Neural progenitor cell (in vitro differentiated cells): ENCODE measurements at regions not wholly inside any gene's neighbourhood (a gene's known extent, or its start where the extent isn't known, plus 50 kb on each side); places are given as distances from the start of the nearest gene placed in this dataset.

Source experiments
- DNase-seq: peaks from one replicate; pipeline ENCODE4 v3.0.0-alpha.2; 2016; ENCODE audit warnings: low spot score
- H2AFZ ChIP-seq: fragments of 200-600 bp; sonication (generic); replicated peaks from 2 replicates; pipeline ENCODE4 v1.6.1; 2016; ENCODE audit warnings: antibody characterized with exemption
- H3F3A ChIP-seq: fragments of 200-600 bp; sonication (generic); 2 replicates; pipeline ENCODE4 v1.6.1; 2016; ENCODE audit warnings: antibody characterized with exemption, low read depth
- H3K27ac ChIP-seq: fragments of 200-600 bp; sonication (generic); 2 replicates; pipeline ENCODE4 v1.5.1; 2016; ENCODE audit warnings: mild to moderate bottlenecking
- H3K27me3 ChIP-seq: fragments of 200-600 bp; sonication (generic); 2 replicates; pipeline ENCODE4 v1.6.1; 2016; ENCODE audit warnings: mild to moderate bottlenecking, moderate library complexity
- H3K36me3 ChIP-seq: fragments of 200-600 bp; sonication (generic); 2 replicates; pipeline ENCODE4 v1.5.1; 2016
- H3K4me1 ChIP-seq: fragments of 200-600 bp; sonication (generic); 2 replicates; pipeline ENCODE4 v1.6.1; 2016; ENCODE audit warnings: mixed run types
- H3K4me2 ChIP-seq: fragments of 200-600 bp; sonication (generic); 2 replicates; pipeline ENCODE4 v1.6.1; 2016
- H3K4me3 ChIP-seq: fragments of 200-600 bp; sonication (generic); 2 replicates; pipeline ENCODE4 v1.5.1; 2016
- H3K79me2 ChIP-seq: fragments of 200-600 bp; sonication (generic); 2 replicates; pipeline ENCODE4 v1.6.1; 2016; ENCODE audit warnings: low read depth
- H3K9ac ChIP-seq: fragments of 200-600 bp; sonication (generic); 2 replicates; pipeline ENCODE4 v1.6.1; 2016
- H3K9me3 ChIP-seq: fragments of 200-600 bp; sonication (generic); 2 replicates; pipeline ENCODE4 v1.5.1; 2016; ENCODE audit warnings: low read depth
- H4K20me1 ChIP-seq: fragments of 200-600 bp; sonication (generic); 2 replicates; pipeline ENCODE4 v1.6.1; 2016; ENCODE audit warnings: low read depth
- H3K27ac Mint-ChIP-seq: 3 replicates; pipeline ENCODE4 v1.8.0; 2021; ENCODE audit warnings: mixed read lengths
- H3K27me3 Mint-ChIP-seq: 2 replicates; pipeline ENCODE4 v1.8.0; 2022; ENCODE audit warnings: low read depth, mild to moderate bottlenecking, inconsistent platforms, moderate library complexity, mixed read lengths; ENCODE audit not compliant: insufficient read depth
- H3K36me3 Mint-ChIP-seq: 3 replicates; pipeline ENCODE4 v1.8.0; 2021; ENCODE audit warnings: mixed read lengths
- H3K4me1 Mint-ChIP-seq: 3 replicates; pipeline ENCODE4 v1.8.0; 2021; ENCODE audit warnings: mixed read lengths
- H3K4me3 Mint-ChIP-seq: 3 replicates; pipeline ENCODE4 v1.8.0; 2021; ENCODE audit warnings: mild to moderate bottlenecking, moderate library complexity, mixed read lengths
- H3K9me3 Mint-ChIP-seq: 3 replicates; pipeline ENCODE4 v1.8.0; 2020; ENCODE audit warnings: mixed read lengths
- EZH2 ChIP-seq: fragments of 200-600 bp; sonication (generic); IDR thresholded peaks from 2 replicates; pipeline ENCODE4 v1.6.1; 2017; ENCODE audit warnings: antibody characterized with exemption, mild to moderate bottlenecking, moderate library complexity
- EZH2phosphoT487 ChIP-seq: fragments of 200-600 bp; sonication (generic); IDR thresholded peaks from 2 replicates; pipeline ENCODE4 v1.6.1; 2017; ENCODE audit warnings: antibody characterized with exemption
- TF ChIP-seq, protein P1 (sequence below): fragments of 200-600 bp; sonication (generic); IDR thresholded peaks from 2 replicates; pipeline ENCODE4 v1.5.1; 2017; ENCODE audit warnings: antibody characterized with exemption, mild to moderate bottlenecking

GRCh38 chr2:144711630-144712549 is 192.0 kb upstream of the ZEB2 start:
- Histone ChIP-seq H3K4me1 (peaks cover 5% of the 10 kb centered on the region), H4K20me1 (no peaks in the 10 kb centered on the region), H3F3A (no peaks in the 10 kb centered on the region), H2AFZ (peak overlapping the region; percentile 96), H3K27me3 (no peaks in the 10 kb centered on the region), H3K9me3 (no peaks in the 10 kb centered on the region), H3K4me2 (no peak overlapping the region), H3K36me3 (no peaks in the 10 kb centered on the region), H3K4me3 (no peak overlapping the region), H3K79me2 (no peaks in the 10 kb centered on the region), H3K27ac (no peak overlapping the region), H3K9ac (no peak overlapping the region)
- no peak for TF ChIP-seq EZH2
- TF ChIP-seq, protein P1, sequence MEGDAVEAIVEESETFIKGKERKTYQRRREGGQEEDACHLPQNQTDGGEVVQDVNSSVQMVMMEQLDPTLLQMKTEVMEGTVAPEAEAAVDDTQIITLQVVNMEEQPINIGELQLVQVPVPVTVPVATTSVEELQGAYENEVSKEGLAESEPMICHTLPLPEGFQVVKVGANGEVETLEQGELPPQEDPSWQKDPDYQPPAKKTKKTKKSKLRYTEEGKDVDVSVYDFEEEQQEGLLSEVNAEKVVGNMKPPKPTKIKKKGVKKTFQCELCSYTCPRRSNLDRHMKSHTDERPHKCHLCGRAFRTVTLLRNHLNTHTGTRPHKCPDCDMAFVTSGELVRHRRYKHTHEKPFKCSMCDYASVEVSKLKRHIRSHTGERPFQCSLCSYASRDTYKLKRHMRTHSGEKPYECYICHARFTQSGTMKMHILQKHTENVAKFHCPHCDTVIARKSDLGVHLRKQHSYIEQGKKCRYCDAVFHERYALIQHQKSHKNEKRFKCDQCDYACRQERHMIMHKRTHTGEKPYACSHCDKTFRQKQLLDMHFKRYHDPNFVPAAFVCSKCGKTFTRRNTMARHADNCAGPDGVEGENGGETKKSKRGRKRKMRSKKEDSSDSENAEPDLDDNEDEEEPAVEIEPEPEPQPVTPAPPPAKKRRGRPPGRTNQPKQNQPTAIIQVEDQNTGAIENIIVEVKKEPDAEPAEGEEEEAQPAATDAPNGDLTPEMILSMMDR: no peak
- no peak for TF ChIP-seq EZH2phosphoT487
- H3K4me3 Mint-ChIP-seq: no peak overlapping the region
- H3K36me3 Mint-ChIP-seq: no peaks in the 10 kb centered on the region
- no peak overlapping the region for H3K27ac Mint-ChIP-seq
- no peak for DNase-seq
- no peaks in the 10 kb centered on the region for H3K9me3 Mint-ChIP-seq
- H3K27me3 Mint-ChIP-seq: peaks cover 2% of the 10 kb centered on the region
- no peaks in the 10 kb centered on the region for H3K4me1 Mint-ChIP-seq

GRCh38 chr2:144711084-144711483 is 191.2 kb upstream of the ZEB2 start:
- no peak overlapping the region for H3K4me2 ChIP-seq
- DNase-seq: no peak
- Mint-ChIP-seq H3K36me3 (no peaks in the 10 kb centered on the region), H3K27ac (peak overlapping the region; percentile 42), H3K9me3 (no peaks in the 10 kb centered on the region), H3K4me3 (no peak overlapping the region), H3K27me3 (peaks cover 2% of the 10 kb centered on the region), H3K4me1 (no peaks in the 10 kb centered on the region)
- H3K4me1 ChIP-seq: peaks cover 5% of the 10 kb centered on the region
- H3K27me3 ChIP-seq: no peaks in the 10 kb centered on the region
- H3K9ac ChIP-seq: no peak overlapping the region
- no peak overlapping the region for H3K4me3 ChIP-seq
- no peaks in the 10 kb centered on the region for H3K36me3 ChIP-seq
- TF ChIP-seq, protein P1: no peak
- TF ChIP-seq EZH2phosphoT487 (no peak), EZH2 (no peak)
- no peaks in the 10 kb centered on the region for H3K9me3 ChIP-seq
- H3F3A ChIP-seq: no peaks in the 10 kb centered on the region
- H3K27ac ChIP-seq: no peak overlapping the region
- no peaks in the 10 kb centered on the region for H3K79me2 ChIP-seq
- H2AFZ ChIP-seq: no peak overlapping the region
- no peaks in the 10 kb centered on the region for H4K20me1 ChIP-seq

DNA sequence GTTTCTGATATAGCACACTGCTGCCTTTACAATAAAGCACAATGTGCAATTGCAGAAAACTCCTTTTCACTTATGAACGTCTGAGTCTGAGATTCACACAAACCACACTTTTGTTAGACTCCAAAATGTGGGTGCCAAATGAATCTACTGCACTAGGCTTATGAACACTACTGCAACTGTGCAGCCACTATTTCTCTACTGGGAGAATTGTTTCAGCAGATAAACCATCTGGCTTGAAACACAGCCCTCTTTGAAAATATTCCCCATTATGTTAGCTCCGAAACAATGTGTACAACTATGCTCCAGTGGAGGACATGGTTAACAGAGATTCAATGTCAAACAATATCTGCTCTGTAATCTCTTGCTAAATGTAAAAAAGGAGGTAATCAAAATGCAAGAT is 188.7 kb upstream of the ZEB2 start:
- TF ChIP-seq EZH2: no peak
- TF ChIP-seq EZH2phosphoT487: no peak
- TF ChIP-seq, protein P1: no peak

More for the DNA sequence above, 188.7 kb upstream of the ZEB2 start:
- no peak overlapping the region for H3K4me3 ChIP-seq
- H3F3A ChIP-seq: no peaks in the 10 kb centered on the region
- Mint-ChIP-seq H3K27ac (no peak overlapping the region), H3K36me3 (no peaks in the 10 kb centered on the region), H3K9me3 (no peaks in the 10 kb centered on the region), H3K27me3 (peaks cover 2% of the 10 kb centered on the region), H3K4me1 (no peaks in the 10 kb centered on the region), H3K4me3 (no peak overlapping the region)
- peaks cover 5% of the 10 kb centered on the region for H3K4me1 ChIP-seq
- no peaks in the 10 kb centered on the region for H3K36me3 ChIP-seq
- H3K9ac ChIP-seq: no peak overlapping the region
- H4K20me1 ChIP-seq: no peaks in the 10 kb centered on the region
- H3K27ac ChIP-seq: no peak overlapping the region
- no peak overlapping the region for H2AFZ ChIP-seq
- no peaks in the 10 kb centered on the region for H3K9me3 ChIP-seq
- no peaks in the 10 kb centered on the region for H3K27me3 ChIP-seq
- H3K79me2 ChIP-seq: no peaks in the 10 kb centered on the region
- DNase-seq: no peak
- H3K4me2 ChIP-seq: no peak overlapping the region
